Activated CD8-positive, alpha-beta memory T cell treated with anti-CD3 and anti-CD28 coated beads, Interleukin-2, amount 10 ng/mL, durations not matched to agents 7 days and 5 days (primary cell): ENCODE measurements at regions not wholly inside any gene's neighbourhood (a gene's known extent, or its start where the extent isn't known, plus 50 kb on each side); places are given as distances from the start of the nearest gene placed in this dataset.
"Not testable (repeated sequence)": the region's sequence is repeated elsewhere in the genome, so short reads cannot be mapped to it uniquely, and the experiment has no call there.

Experiments used
- ATAC-seq: fragments of 150-1000 bp; cut with Tn5 transposase; one replicate; pipeline ENCODE4 v1.10.0; 2021; ENCODE audit warnings: moderate library complexity
- CTCF ChIA-PET: fragments of 350-600 bp; sonication (Branson Sonifier 250); formaldehyde crosslinking; loops from one replicate; lab custom pipeline; 2021; ENCODE audit warnings: antibody characterized with exemption; lab: Charles Lee
- DNase-seq: peaks from one replicate; pipeline ENCODE4 v3.0.0-alpha.2; 2020
- H3K27ac Mint-ChIP-seq: one replicate; pipeline ENCODE4 v1.8.0; 2021; ENCODE audit warnings: mild to moderate bottlenecking, mixed read lengths
- H3K27me3 Mint-ChIP-seq: one replicate; pipeline ENCODE4 v1.8.0; 2021; ENCODE audit warnings: mixed read lengths
- H3K36me3 Mint-ChIP-seq: one replicate; pipeline ENCODE4 v1.8.0; 2021; ENCODE audit warnings: mild to moderate bottlenecking, mixed read lengths
- H3K4me1 Mint-ChIP-seq: one replicate; pipeline ENCODE4 v1.8.0; 2021; ENCODE audit warnings: mixed read lengths
- H3K4me3 Mint-ChIP-seq: one replicate; pipeline ENCODE4 v1.8.0; 2021; ENCODE audit warnings: mild to moderate bottlenecking, moderate library complexity, mixed read lengths
- H3K9me3 Mint-ChIP-seq: one replicate; pipeline ENCODE4 v1.8.0; 2022; ENCODE audit warnings: low read depth, mixed read lengths

DNA sequence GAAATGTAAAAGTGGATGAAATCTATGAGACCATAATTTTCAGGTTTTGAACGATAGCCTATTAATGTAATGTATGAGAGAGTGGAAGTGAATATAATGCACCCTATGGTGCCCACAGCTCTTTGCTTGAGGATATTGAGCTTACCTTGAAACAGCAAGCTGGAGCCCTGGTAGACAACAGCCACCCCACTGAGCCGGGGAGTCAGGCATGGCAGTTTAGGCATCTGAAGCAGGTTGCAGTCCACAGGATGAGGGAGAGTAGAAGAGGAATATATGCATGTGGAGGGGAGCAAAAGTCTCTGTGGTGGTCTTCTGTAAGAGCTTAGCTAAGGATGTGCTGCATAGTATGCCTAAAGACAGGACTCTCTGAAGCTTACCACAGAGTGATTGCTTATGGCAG is 817.3 kb downstream of the DNAJB9 start:
- CTCF ChIA-PET = interaction anchor here (0.9 kb wide), 1 partner anchor 16 kb away, joined by 3 read pairs; no protein-coding TSS in a partner anchor
- Mint-ChIP-seq H3K27ac (no peak overlapping the region), H3K27me3 (no peaks in the 10 kb centered on the region), H3K4me1 (no peaks in the 10 kb centered on the region), H3K9me3 (peaks cover 2% of the 10 kb centered on the region), H3K36me3 (no peaks in the 10 kb centered on the region), H3K4me3 (no peak overlapping the region)
- ATAC-seq (no peak), DNase-seq (no peak)

DNA sequence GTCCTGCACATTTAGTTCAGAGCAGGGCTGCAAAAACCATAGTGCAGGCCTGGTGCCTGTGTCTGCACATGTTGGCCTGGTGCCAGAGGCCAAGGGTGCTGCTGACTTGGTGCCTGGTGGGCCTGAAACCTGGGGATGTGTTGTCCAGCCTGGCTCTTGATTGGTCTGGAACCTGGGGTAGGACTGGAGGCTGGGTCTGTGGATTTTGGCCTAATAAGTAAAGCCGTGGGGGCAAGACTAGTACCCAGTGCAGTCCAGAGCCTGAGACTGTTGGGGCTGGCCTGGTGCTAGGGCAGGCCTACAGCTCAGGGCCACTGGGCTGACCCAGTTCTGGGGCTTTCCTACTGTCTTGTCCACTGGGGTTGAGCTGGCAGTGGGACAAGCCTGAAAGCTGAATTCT is 817.9 kb downstream of the DNAJB9 start:
- peaks cover 2% of the 10 kb centered on the region for H3K9me3 Mint-ChIP-seq
- H3K4me3 Mint-ChIP-seq = no peak overlapping the region
- CTCF ChIA-PET = interaction anchor here (0.9 kb wide), 1 partner anchor 17 kb away, joined by 3 read pairs; no protein-coding TSS in a partner anchor
- DNase-seq (no peak), ATAC-seq (no peak)
- no peak overlapping the region for H3K27ac Mint-ChIP-seq
- H3K27me3 Mint-ChIP-seq = no peaks in the 10 kb centered on the region
- H3K4me1 Mint-ChIP-seq = no peaks in the 10 kb centered on the region
- no peaks in the 10 kb centered on the region for H3K36me3 Mint-ChIP-seq

DNA sequence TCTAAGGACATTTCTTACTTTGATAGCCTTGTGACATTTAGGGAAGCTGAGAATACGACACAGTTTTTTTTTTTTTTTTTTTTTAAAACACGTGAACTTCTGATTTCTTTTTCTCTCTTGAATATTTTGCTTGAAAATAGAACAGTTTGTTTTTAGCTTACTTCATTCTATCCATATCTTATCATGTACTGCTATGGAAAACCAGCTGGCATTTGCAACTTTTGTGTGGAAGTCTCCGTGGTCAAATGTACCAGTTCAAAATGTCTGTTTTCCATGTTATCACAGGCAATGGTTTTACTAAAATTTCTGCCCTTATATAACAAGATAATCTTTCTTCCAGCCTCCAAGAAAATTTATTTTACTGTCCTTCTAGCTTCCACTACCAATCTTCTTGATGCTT is 821.6 kb downstream of the DNAJB9 start:
- CTCF ChIA-PET = no interaction called here
- Mint-ChIP-seq H3K4me3 (no peak overlapping the region), H3K27me3 (no peaks in the 10 kb centered on the region), H3K9me3 (no peaks in the 10 kb centered on the region), H3K36me3 (no peaks in the 10 kb centered on the region), H3K4me1 (no peaks in the 10 kb centered on the region), H3K27ac (no peak overlapping the region)
- ATAC-seq = no peak
- no peak for DNase-seq

DNA sequence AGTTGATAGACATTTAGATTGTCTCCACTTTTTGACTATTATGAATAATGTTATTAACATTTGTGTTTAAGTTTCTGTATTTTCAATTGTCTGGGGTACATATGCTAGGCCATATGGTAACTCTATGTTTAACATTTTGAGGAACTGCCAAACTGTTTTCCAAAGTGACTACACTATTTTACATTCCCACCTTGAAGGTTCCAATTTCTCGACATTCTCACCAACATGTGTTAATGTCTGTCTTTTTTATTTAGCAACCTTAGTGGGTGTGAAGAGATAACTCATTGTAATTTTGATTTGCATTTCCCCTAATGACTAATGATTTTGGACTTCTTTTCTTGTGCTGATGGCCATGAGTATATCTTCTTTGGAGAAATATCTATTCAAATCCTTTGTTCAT is 832.4 kb downstream of the DNAJB9 start:
- CTCF ChIA-PET = no interaction called here
- Mint-ChIP-seq H3K4me3 (no peak overlapping the region), H3K9me3 (no peaks in the 10 kb centered on the region), H3K36me3 (no peaks in the 10 kb centered on the region), H3K27ac (no peak overlapping the region), H3K4me1 (no peaks in the 10 kb centered on the region), H3K27me3 (no peaks in the 10 kb centered on the region)
- DNase-seq (no peak), ATAC-seq (no peak)

DNA sequence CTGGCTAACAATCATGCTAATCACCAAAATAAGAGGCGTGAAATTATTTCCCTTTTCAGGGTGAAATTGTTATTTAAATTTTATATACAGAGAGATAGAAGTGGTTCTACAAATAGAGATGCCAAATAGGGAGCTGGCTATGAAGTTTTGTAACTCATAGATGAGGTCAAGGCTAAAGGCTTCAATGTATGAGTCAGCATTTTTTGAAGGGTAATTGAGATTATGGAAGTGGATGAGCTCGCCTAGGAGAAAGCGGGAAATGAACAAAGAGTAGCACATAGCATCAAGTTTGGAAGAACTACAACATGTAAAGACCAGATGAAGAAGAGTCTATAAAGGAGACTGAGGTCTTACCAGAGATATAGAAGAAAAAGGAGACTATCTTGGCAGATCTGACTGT is 838.1 kb downstream of the DNAJB9 start:
- Mint-ChIP-seq H3K27ac (no peak overlapping the region), H3K27me3 (no peaks in the 10 kb centered on the region), H3K36me3 (no peaks in the 10 kb centered on the region), H3K9me3 (peaks cover 7% of the 10 kb centered on the region), H3K4me3 (no peak overlapping the region), H3K4me1 (no peaks in the 10 kb centered on the region)
- CTCF ChIA-PET = no interaction called here
- no peak for DNase-seq
- no peak for ATAC-seq

DNA sequence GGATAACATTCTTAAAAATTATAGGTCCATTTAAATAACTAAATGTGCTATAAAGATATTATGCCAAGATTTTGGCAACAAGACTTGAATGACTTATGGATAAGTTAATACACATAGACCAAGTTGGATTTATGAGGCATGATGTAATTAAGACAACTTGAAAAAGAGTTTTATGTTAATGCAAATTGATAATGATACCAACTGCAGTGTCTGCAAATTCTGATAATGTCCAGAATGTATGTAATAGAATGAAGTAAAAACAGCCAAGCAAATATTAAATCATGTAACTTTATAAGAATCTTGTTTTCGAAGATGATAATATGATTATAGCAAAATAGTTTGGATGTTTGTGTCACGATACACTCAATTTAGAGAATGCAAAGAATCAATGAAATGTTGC is 868.3 kb downstream of the DNAJB9 start:
- no peak overlapping the region for H3K27ac Mint-ChIP-seq

DNA sequence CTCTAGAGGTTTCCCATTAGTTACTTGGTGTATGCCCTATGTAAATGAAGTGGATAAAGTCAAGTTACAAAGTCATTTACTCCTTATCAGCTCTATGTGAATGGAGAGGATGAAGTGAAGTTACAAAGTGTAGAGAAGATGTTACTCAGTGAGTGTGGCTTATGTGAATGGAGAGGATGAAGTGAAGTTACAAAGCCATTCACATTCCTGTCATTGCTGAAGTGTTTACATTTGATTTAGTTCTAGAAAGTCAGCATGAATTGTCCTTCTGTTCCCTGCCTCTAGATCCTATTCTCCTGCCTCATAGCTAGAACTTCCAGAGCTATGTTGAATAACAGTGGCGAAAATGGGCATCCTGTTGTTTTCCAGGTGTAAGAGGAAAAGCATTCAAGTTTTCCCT is 880.1 kb downstream of the DNAJB9 start:
- no peak overlapping the region for H3K4me3 Mint-ChIP-seq
- peaks cover 10% of the 10 kb centered on the region for H3K9me3 Mint-ChIP-seq
- CTCF ChIA-PET = no interaction called here
- H3K36me3 Mint-ChIP-seq = no peaks in the 10 kb centered on the region
- ATAC-seq (no peak), DNase-seq (no peak)
- no peak overlapping the region for H3K27ac Mint-ChIP-seq
- H3K4me1 Mint-ChIP-seq = no peaks in the 10 kb centered on the region
- no peaks in the 10 kb centered on the region for H3K27me3 Mint-ChIP-seq

More for the DNA sequence above, 868.3 kb downstream of the DNAJB9 start:
- H3K4me3 Mint-ChIP-seq = no peak overlapping the region
- H3K9me3 Mint-ChIP-seq = peaks cover 2% of the 10 kb centered on the region
- no peaks in the 10 kb centered on the region for H3K4me1 Mint-ChIP-seq
- DNase-seq (no peak), ATAC-seq (no peak)
- H3K36me3 Mint-ChIP-seq = no peaks in the 10 kb centered on the region
- no peaks in the 10 kb centered on the region for H3K27me3 Mint-ChIP-seq
- CTCF ChIA-PET = no interaction called here

DNA sequence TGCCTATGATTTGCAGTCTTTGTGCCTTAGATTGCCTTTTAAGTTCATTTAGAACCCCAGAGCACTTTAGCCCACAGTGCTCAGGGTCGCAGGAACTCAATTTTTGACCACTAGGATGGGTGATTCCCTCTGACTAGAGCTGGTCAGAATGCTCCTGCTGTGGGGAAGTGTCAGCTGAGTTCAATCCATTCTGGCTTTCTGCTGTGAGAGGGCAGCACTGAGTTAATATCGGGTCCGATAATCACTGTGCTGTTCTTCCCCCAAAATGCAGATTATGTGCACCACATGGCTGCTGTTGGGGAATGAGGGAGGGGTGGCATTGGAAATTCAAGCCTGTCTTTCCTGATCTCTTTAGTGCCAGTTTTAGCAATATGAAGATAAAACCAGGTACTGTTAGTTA is 886.4 kb downstream of the DNAJB9 start:
- DNase-seq (no peak), ATAC-seq (no peak)
- CTCF ChIA-PET = interaction anchor here (0.6 kb wide), 1 partner anchor 1667 kb away, joined by 3 read pairs; no protein-coding TSS in a partner anchor
- no peaks in the 10 kb centered on the region for H3K36me3 Mint-ChIP-seq
- no peak overlapping the region for H3K4me3 Mint-ChIP-seq
- H3K27me3 Mint-ChIP-seq = no peaks in the 10 kb centered on the region
- peaks cover 10% of the 10 kb centered on the region for H3K9me3 Mint-ChIP-seq
- no peaks in the 10 kb centered on the region for H3K4me1 Mint-ChIP-seq
- H3K27ac Mint-ChIP-seq = no peak overlapping the region

DNA sequence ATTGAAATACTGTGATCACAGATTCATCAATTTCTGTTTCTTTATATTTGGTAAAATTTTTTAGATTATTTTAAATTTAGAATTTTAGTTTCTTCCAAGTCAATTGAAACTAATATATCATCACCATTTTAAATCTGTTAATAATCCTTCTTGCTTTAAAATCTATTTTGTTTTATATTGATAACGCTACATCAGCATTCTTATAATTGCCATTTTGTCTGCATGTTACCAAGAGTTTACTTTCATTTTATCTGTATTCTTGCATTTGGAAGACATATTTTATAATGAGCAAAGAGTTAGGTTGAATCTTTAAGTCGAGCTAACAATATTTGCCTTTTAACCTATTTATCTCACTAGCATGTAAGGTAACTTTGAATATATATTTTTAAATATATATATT is 890.6 kb downstream of the DNAJB9 start:
- Mint-ChIP-seq H3K4me3 (no peak overlapping the region), H3K27ac (no peak overlapping the region), H3K36me3 (no peaks in the 10 kb centered on the region), H3K4me1 (no peaks in the 10 kb centered on the region), H3K27me3 (no peaks in the 10 kb centered on the region), H3K9me3 (no peaks in the 10 kb centered on the region)
- DNase-seq (no peak), ATAC-seq (no peak)
- CTCF ChIA-PET = no interaction called here

DNA sequence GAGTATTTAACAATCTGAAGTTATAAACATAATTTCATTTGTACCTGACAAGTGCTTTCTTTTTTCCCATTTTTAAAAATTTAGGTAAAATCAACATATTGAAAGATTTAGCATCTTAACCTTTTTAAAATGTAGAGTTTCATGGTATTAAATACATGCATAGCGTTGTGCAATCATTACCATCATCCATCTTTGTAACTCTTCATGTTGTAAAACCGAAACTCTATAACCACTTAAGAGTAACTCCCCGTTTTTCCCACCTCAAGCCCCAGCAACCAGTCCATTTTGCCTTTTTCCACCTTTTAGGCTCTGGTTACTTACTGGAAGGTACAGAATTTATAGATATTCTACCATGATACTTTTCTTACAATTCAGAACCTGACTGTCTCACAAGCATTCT is 892.5 kb downstream of the DNAJB9 start:
- ATAC-seq (no peak), DNase-seq (no peak)
- H3K36me3 Mint-ChIP-seq = no peaks in the 10 kb centered on the region
- H3K4me1 Mint-ChIP-seq = no peaks in the 10 kb centered on the region
- CTCF ChIA-PET = no interaction called here
- H3K9me3 Mint-ChIP-seq = no peaks in the 10 kb centered on the region
- no peak overlapping the region for H3K27ac Mint-ChIP-seq
- no peaks in the 10 kb centered on the region for H3K27me3 Mint-ChIP-seq
- H3K4me3 Mint-ChIP-seq = no peak overlapping the region

DNA sequence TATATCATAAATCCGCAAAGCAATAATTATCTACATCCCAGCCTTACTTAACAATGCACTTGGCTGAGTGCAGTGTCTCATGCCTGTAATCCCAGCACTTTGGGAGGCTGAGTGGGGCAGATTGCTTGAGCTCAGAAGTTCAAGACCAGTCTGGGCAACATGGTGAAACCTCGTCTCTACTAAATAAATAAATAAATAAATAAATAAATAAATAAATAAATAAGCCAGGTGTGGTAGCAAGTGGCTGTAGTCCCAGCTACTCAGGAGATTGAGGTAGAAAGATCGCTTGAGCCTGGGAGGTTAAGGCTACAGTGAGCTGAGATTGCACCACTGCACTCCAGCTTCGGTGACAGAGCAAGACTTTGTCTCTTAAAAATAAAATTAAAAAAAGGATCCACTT is 898.1 kb downstream of the DNAJB9 start:
- ATAC-seq, H3K27ac Mint-ChIP-seq, H3K36me3 Mint-ChIP-seq, DNase-seq, H3K9me3 Mint-ChIP-seq, H3K27me3 Mint-ChIP-seq, CTCF ChIA-PET, H3K4me3 Mint-ChIP-seq, H3K4me1 Mint-ChIP-seq: not testable (repeated sequence)

DNA sequence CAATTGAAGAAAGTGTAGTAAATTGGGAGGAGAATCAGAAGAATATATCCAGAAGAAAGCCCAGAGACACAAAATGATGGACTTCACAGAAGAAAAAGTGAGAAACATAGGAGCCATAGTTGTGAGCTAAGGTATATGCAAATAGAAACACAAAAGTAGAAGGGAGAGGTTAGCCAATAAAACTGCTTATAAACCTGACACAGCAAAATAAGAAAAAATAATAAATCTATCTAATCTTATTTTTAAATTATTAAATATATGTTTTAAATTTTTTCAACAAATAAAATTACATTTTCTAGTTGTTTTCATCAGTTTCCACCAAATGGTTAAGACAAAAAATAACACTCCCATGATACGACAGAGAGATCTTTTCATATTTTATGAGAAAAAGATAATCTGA is 903.5 kb downstream of the DNAJB9 start:
- no peak for DNase-seq
- Mint-ChIP-seq H3K36me3 (no peaks in the 10 kb centered on the region), H3K27ac (no peak overlapping the region), H3K9me3 (no peaks in the 10 kb centered on the region), H3K4me1 (no peaks in the 10 kb centered on the region), H3K4me3 (no peak overlapping the region), H3K27me3 (no peaks in the 10 kb centered on the region)
- CTCF ChIA-PET = no interaction called here
- ATAC-seq = no peak

DNA sequence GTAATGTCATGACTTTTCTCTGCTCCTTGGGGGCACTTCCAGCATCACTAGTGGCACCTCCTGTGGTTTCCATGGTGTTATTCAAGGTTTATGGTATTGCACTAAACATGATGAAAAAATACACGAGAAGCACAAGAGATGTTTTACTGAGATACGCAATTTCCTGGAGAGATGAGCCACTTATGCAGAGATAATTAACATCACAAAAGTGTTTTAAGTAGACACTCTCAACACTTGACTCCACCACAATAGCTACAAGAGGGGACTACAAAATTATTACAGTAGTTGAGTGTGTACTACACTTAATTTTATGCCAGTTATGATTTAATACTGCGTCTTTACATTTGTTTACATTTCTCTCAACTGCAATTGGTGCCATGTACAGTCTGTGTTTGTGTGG is 906.7 kb downstream of the DNAJB9 start:
- Mint-ChIP-seq H3K4me1 (no peaks in the 10 kb centered on the region), H3K4me3 (no peak overlapping the region)
- CTCF ChIA-PET = no interaction called here

DNA sequence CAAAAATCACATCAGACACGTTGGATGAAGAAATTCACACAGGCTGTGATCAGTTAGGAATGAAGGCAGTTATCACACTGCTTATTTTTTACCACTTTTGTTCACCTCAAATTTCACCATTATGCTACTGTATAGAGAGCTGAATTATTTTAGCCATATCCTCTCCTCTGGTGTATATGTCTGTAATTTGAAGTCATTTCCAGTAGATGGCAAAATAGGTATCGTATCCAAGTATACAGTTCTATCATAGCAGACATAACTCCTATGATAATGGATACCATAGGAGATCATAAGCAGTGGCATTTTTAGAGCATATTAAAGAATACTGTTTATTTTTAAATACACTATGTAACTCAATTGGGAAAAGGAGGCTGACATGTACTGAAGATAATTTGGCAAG is 909.7 kb downstream of the DNAJB9 start:
- H3K4me3 Mint-ChIP-seq = no peak overlapping the region
- H3K27me3 Mint-ChIP-seq = no peaks in the 10 kb centered on the region
- no peak for DNase-seq
- ATAC-seq = no peak
- CTCF ChIA-PET = no interaction called here
- H3K36me3 Mint-ChIP-seq = no peaks in the 10 kb centered on the region
- H3K4me1 Mint-ChIP-seq = no peaks in the 10 kb centered on the region
- no peaks in the 10 kb centered on the region for H3K9me3 Mint-ChIP-seq
- no peak overlapping the region for H3K27ac Mint-ChIP-seq

More for the DNA sequence above, 906.7 kb downstream of the DNAJB9 start:
- no peaks in the 10 kb centered on the region for H3K9me3 Mint-ChIP-seq
- no peak overlapping the region for H3K27ac Mint-ChIP-seq
- no peaks in the 10 kb centered on the region for H3K36me3 Mint-ChIP-seq
- ATAC-seq (no peak), DNase-seq (no peak)
- no peaks in the 10 kb centered on the region for H3K27me3 Mint-ChIP-seq

DNA sequence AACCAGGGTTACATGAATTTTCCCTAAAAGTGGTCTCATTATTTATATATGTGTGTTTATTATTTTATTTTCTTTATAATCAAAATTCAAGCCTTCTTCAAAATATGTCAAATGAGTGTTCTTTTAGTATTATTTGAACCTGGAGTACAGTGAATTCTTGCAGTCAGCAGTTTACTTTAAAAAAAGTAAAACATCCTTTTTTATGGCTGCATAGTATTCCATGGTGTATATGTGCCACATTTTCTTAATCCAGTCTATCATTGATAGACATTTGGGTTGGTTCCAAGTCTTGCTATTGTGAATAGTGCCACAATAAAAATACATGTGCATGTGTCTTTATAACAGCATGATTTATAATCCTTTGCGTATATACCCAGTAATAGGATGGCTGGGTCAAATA is 920.9 kb downstream of the DNAJB9 start:
- CTCF ChIA-PET, H3K4me1 Mint-ChIP-seq, DNase-seq, H3K27me3 Mint-ChIP-seq, H3K36me3 Mint-ChIP-seq, ATAC-seq, H3K9me3 Mint-ChIP-seq, H3K27ac Mint-ChIP-seq, H3K4me3 Mint-ChIP-seq: not testable (repeated sequence)
